NCI-H2029 treated with DMSO at 0.1 percent for 48 hours (cell line): ENCODE measurements at regions not wholly inside any gene's neighbourhood (a gene's known extent, or its start where the extent isn't known, plus 50 kb on each side); places are given as distances from the start of the nearest gene placed in this dataset.
"Not testable (repeated sequence)": the region's sequence is repeated elsewhere in the genome, so short reads cannot be mapped to it uniquely, and the experiment has no call there.

ENCODE experiments used
- DNase-seq: peaks from one replicate; lab custom pipeline; 2025; lab: John Stamatoyannopoulos, UW

DNA sequence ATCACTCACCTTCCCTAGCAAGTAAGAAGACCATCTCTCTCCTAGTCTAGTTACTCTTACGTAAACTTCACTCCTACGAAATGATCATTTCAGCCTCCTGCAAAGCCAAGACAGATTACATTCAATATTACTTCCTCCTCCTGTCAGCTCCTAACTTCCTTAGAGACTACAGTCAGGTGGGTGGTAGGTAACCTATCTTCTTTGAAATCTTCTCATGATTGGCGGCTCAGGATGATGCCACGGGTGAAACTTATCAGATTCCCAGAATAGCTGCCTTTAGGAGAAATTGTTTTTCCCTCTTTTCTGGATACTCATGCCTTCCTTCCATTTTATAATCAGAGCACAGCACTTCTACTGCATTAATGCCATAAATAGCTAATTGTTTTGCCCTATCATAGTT lies 744.8 kb upstream of the HS3ST1 start:
- DNase-seq, result no peak

DNA sequence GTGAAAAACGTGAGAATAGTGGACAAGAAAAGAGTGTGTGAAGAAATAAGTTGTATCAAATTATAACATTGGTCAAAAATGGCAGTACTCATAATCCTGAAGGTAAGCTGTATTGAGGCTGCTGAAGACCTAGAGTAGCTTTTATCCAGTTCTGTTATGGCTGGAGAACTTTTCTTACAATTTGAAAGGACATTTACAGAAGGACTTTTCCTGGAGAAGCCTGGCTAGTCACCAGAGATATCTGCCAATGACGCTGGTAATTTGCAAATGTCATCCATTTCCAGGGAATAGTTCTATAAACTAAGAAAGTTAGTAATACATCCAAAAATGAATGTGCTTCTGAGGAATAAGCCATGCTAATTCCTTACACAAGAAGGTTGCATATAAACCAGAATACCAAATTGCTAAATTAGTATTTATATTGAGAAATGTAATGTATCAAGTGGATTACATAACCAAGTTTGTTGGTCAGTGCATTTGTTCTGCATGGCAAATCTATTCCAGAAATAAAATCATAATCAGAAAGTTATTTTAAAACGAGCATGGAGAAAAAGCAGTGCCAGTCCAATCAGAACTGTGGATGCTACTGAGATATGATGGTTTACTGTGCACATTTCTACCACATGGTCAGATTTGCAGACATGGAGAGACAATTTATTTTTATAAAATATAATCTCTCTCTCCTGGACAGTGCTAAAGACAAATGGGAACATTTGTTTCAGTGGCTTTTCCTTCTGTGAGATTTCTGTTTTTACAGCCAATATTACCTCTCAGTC lies 743.7 kb upstream of the HS3ST1 start:
- no peak for DNase-seq

DNA sequence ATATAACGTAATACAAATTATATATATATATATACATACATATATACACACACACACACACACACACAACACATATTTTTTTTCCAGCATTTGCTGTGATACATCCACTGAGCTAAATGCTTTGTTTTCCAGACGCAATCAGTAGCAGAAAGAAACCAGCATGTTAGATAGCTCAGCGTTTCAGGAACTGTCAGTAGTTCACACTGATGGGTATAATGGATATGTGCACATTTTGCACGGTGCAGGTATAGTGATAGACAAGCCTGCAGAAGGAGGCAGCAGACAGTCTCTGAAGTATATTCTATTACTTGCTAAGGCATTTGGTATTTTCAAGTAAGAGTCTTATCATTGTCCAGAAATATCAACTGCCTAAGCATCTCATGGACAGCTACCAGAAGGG lies 741.6 kb upstream of the HS3ST1 start:
- DNase-seq, result no peak

DNA sequence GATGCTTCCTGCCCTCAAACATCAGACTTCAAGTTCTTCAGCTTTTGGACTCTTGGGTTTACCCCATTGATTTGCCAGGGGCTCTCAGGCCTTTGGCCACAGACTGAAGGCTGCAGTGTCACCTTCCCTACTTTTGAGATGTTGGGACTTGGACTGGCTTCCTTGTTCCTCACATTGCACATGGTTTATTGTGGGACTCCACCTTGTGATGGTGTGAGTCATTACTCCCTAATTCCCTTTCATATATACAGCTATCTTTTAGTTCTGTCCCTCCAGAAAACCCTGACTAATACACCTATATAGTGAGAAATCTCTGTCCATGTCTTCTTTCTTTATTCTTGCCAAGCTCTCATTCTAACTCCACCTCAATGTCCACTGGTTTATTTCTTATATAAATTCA lies 736.9 kb upstream of the HS3ST1 start:
- no peak for DNase-seq

DNA sequence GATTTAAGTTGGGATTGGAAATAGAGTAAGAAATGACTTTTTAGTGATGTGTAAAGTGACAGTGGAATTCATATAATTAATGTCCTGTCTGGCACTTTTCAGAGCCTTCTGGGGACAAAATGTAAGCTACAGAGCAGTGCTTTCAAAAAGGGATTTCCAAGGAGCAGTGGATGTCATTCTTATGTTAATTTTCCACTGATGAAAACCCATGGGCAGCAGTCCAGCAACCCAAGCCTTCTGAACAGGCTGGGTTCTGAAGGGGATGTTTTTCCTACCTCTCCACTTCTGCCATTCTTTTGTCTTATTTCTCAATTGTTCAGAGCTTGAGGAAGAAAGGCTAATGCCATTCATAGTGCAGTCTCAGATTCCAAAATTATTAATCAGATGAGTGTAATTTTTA lies 717.6 kb upstream of the HS3ST1 start:
- DNase-seq, result no peak

DNA sequence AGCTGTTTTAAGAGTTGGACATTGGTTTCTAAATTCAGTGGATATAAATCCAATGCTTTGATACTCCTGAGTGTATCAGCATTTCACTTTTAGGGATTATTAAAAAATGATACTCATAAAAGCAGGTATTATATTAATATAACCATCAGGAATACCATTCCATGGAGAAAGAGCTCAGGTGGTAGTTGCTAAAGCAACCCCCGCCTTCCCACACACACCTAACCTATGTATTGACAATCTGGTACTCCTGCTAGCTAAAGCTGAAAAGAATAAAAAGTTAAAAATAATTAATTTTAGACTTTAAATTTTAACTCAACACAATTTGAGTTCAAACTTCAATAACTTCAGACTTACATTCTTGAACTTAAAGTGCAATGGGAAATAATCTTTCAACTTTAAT lies 717.1 kb upstream of the HS3ST1 start:
- no peak for DNase-seq

DNA sequence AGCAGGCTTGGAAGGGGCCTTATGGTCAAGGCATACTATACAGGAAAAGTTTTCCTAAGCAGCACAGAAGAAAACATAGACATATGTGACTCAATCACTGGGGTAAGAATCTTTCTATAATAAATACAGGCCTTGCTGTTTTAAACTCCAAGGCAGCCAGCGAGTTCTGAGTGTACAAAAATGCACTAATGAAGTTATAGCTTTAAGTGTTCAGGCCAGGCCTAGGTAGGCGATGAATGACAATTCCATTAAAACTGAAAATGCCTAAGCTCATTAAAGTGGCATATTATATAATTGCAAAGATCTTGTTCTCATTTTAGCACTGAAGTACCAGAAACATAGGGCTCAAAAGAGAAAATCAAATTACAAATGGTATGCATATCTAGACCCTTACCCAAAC lies 716.4 kb upstream of the HS3ST1 start:
- DNase-seq, result no peak

DNA sequence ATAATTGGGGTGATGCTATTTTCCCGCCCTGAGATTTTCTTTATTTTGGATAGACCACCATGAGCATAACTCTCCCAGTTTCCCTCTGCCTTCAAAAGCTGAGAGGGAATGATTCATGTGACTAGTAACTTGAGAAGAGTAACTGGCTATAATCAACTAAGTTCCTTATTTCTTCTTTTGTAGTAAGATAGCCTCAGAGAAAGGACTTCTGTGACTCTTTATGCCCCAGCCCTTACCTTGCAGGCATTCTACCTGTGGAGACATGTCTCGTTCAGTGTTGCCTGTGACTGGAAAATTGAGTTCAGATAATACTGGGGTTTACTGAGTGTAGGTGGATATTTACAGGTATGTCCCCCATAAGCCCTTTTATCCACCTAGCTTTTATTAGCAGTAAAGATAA lies 715.4 kb upstream of the HS3ST1 start:
- no peak for DNase-seq

DNA sequence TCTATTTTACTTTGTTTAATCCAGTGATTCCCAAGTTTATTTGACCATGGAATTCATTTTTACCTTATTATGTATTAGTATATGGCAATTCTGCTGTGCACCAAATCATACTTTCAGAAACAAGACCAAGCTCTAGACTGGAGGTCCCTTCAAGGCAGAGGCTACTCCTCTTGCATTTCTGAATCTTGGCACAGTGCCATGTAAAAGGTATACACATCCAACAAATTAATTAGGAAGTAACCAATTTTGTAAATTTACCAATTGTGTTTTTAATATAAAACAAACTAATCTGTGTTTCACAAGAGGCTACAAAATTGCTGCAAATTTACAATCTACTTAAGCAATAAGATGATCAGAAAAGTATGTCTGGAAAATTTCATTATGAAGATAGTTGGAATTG lies 712.2 kb upstream of the HS3ST1 start:
- DNase-seq, result no peak

DNA sequence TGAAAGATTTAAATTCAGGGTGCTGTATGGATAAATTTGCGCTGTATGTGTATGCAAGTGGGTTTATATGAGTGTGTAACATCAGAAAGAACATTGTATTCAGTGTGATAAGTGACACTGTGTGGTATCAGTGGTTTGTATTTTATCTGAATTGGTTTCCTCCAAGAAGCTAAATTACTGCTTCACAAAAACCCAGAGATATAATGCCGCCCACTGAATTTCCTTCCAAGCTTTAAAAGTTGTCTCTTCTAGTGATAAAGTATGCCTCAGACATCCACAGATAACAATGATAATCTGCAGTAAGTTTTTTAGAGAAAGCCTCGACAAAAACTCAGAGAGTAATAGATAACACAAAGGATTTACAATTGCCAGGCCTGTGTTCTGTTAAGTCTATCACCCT lies 710.6 kb upstream of the HS3ST1 start:
- no peak for DNase-seq

DNA sequence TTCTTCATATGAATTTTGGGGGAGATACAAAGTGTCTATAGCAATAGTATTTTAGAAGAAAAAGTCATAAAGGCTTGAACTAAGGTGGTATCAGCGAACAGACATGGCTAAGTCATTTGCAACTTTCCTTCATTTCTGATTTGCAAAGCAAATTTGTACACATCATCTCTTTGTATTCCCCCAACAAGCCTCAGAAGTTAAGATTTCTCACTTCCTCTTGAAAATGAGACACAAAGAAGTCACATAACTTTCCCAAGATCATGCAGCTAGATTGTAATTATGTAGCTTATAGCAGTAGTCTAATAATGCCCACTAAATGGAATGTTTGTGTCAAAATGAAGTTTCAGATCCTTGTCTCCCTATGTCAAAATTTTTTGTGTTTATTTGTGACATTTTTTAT lies 709.8 kb upstream of the HS3ST1 start:
- no peak for DNase-seq

DNA sequence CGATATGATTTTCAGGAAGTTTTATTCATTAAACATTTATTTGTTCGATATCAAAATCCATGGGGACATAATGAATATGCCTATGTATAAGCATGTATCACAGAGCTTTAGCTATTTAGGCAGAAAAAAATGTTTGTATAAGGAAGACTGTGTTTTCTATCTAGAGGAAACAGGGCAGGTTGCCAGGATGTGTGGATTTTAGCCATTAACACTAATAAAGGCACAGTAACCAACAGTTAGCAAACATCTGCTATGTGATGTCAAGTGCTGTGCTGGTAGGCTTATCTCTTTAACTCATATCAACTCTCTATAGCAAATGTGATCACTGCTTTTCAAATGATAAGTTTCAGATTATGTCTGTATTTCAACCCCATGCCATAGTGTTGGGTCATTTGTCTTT lies 708.9 kb upstream of the HS3ST1 start:
- DNase-seq, result peak; percentile 34

DNA sequence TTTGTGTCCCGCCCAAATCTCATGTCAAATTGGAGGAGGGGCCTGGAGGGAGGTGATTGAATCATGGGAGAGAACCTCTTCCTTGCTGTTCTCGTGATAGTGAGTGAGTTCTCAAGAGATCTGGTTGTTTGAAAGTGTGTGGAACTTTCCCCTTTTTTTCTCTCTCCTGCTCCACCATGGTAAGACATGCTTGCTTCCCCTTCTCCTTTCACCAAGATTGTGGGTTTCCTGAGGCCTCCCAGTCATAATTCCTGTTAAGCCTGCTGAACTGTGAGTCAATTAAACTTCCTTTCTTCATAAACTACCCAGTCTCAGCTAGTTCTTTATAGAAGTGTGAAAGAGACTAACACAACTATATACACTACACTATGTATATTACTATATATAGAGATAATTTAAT lies 697.8 kb upstream of the HS3ST1 start:
- DNase-seq, result no peak

DNA sequence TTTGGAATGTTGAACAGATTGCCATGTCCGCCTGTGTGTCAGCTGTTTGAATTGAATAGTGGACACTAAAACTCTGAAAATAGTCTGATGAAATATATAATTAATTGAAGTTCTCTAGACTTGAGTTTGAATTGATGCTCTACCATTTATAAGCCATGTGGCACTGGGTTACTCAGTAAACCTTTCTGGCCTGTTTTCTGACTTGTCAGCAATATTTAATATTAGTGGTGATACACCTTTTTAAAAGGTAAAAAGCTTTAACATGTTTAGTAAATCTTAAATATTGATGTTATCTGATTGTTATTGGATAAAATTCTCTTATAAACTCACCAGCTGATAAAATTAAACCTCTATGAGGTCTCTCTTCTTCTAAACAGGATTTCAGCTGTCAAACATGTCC lies 695.4 kb upstream of the HS3ST1 start:
- no peak for DNase-seq

DNA sequence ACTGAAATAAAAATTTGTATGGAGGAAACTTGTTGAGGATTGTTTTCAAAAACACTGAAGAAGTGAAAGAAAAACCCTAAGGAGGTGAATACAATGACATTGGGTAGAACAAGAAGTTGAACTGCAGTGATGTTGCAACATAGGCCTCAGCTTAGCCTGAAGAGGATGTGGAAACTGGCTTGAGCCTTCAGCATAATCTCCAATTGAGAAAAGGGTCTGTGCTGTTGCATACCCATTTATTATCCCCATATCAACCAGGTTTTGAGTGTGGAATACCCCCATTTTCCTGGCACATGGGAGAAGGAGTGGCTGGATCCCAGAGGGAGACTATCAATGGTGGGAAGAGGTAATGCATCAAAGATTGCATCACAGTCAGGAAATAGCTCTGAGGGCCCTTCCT lies 695.0 kb upstream of the HS3ST1 start:
- DNase-seq, result no peak

DNA sequence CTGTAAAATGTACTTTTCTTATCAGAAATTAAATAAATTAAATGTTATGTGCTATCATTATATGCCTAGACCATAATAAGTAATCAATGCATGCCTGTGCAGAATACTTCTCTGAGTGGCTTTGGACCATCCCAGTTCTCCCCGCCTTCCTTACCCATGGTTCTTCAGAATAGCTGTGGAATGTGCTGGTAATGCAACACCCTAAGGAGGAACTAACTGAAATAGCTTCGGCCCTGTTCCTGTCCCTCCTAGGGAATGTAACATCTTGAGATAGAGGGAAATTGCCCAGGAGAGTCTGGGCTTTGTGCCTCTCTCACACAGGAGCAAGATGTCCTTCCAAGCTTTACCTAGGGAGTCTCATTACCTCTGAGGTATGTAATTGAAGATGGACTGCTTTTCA lies 693.6 kb upstream of the HS3ST1 start:
- no peak for DNase-seq

DNA sequence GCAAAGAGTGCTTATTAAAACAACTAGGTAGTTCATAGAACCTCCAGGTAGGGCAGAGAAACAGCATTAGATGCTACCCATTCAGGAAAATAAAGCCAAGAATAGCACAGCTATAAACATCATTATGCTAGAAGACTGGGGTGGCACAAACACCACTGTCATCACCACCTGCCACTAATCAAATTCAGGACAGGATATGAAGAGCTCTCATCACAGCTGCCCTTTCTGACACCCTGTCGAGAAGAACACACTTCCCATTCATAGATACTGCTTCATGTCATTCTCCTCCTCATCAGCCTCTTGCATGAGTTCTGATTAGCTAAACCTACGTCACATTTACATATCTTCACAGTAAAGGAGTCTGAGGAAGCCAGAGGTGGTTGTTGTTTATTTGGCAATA lies 692.3 kb upstream of the HS3ST1 start:
- DNase-seq, result peak; percentile 5

DNA sequence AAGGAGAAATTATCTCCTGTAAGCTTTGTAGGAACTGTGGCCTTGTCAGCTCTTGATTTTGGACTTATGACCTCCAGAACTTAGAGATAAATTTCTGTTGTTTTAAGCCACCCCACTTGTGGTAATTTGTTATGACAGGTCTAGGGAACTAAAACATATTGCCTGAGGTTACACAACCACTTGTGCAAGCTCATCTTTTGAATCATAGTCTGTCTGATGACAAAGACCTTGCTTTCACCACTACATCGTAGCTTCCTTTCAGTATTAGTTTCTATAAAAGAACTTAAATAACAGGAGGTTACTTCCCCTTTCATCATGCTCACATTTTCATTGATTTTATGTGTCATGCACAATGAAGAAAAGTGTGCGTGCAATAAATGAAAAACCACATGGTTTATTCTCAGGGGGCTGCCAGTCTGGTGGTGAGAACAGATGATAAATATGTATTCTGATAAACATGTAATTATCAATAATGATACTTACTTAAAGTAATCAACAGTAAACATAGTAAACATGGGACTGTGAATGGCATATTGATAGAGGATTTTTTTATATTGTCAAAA lies 690.0 kb upstream of the HS3ST1 start:
- DNase-seq, result no peak

DNA sequence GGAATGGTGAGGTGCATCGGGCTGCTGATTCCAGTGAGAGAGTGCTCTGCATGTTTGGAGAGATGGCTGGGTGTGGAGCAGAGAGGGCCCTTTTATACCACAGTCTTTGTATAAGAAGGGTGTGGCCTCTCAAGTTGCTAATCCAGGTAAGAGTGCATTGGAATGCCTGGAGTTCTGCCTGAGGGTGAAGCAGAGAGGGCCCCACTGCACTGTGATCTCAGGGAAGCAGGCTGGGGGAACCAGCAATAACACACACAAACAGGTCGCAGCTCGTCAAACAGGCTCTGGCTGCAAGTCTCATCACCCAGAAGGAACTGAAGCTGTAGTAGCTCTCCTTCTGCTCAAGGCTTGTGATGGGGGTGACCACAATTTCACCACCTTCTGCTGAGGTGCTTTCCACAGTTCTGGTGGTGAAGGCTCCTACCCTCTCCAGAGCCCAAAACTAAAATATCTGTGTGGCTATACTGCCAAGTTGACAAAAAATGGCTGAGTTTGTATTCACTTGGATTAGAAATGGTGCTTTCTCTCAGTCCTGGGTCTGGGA lies 687.4 kb upstream of the HS3ST1 start:
- DNase-seq, result no peak

DNA sequence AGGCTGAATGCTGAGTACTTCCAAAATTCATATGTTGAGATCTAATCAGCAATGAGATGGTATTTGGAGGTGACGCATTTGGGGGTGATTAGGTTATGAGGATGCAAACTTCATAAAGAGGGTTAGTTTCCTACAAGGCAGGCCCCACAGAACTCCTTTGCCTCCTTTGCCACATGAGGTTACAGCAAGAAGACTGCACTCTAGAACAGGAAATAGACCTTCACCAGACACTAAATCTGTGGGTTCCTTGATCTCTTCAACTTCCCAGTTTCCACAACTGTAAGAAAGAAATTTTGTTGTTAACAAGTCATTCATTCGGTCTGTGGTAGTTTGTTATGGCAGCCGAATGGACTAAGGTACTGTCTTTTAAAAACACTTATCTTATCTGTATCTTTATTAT lies 681.9 kb upstream of the HS3ST1 start:
- DNase-seq, result no peak

DNA sequence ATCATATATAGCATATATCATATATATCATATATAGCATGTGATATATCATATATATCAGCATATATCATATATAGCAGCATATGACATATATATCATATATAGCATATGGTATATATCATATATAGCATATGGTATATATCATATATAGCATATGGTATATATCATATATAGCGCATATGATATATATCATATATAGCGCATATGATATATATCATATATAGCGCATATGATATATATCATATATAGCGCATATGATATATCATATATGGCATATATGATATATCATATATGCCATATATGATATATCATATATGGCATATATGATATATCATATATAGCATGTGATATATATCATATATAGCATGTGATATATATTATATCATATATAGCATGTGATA lies 680.4 kb upstream of the HS3ST1 start:
- DNase-seq, result not testable (repeated sequence)

DNA sequence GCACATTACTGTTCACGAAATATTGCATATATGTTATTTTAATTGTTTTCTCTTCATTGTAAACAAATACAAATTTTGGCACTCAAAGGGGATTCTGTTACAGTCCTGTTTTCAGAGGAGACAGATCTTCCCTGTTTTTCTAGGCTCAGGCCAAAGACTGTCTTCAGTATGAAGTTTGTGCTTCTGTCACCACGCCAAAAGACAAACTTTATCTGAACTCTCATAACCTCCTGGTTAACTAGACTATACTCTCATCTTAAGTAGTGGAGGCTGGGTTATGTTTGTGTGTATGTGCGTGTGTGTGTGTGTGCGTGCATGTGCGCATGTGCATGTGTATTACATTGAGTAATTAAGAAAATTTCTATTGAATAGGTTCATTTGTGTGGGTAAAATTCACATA lies 676.8 kb upstream of the HS3ST1 start:
- no peak for DNase-seq

DNA sequence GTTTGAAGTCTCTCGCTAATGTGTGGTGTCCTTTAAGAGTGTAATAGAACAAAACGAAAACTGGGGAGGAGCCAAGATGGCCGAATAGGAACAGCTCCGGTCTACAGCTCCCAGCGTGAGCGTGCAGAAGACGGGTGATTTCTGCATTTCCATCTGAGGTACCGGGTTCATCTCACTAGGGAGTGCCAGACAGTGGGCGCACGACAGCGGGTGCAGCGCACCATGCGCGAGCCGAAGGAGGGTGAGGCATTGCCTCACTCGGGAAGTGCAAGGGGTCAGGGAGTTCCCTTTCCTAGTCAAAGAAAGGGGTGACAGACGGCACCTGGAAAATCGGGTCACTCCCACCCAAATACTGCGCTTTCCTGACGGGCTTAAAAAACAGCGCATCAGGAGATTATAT lies 661.2 kb upstream of the HS3ST1 start:
- not testable (repeated sequence) for DNase-seq

DNA sequence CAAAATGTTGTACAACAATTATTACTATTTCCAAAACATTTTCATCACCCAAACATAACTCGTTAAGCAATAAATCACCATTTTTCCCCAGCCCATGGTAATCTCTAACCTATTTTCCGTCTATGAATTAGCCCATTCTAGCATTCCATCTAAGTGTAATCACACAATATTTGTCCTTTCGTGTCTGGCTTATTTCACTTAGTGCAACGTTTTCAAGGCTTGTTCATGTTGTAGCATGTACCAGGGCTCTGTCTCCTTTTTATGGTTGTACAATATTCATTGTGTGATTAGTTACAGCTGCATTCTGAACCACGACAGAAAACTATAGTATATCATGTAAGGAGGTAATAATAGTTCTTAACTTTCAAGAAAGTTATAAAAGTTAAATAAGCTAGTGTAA lies 656.0 kb upstream of the HS3ST1 start:
- DNase-seq, result no peak
